ENCODE measurements at regions not wholly inside any gene's neighbourhood (a gene's known extent, or its start where the extent isn't known, plus 50 kb on each side); places are given as distances from the start of the nearest gene placed in this dataset.

DNA sequence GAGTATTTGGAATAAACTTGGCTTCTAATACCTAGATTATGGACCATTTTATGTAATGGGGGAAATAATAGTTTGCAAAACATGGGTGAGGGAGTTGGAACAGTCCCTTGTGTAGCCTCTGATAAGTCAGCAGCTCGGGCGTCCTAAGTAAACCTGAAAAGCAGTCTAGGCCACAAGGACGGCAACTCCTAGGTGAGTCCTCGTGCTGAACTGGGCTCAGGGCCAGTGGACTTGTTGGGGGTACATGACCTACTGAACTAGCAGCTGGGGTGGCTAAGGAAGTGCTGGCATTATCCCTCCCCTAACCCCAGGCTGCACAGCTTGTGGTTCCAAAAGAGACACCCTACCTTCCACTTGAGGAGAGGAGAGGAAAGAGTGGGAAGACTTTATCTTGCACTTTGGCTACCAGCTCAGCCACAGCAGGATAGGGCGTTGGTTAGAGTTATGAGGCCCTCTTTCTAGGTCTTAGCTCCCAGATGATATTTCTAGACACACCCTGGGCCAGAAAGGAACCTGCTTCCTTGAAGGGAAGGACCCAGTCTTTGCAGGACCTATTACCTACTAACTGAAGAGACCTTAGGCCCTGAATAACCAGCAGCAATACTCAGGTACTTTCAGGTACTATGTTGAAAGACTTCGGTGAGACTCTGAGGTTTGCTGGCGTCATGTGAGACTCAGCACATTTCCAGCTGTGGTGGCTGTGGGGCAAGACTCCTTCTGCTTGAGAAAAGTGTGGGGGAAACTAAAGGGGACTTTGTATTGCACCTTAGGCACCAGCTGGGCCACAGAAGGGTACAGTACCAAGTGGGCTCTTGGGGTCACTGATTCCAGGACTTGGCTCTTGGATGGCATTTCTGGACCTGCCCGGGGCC is 71.0 kb downstream of the AQP4 start:
- Histone ChIP-seq H3K27me3 (no peaks in the 10 kb centered on the region), H3K4me1 (no peaks in the 10 kb centered on the region), H3K27ac (no peak overlapping the region), H3K36me3 (no peaks in the 10 kb centered on the region), H3K9me3 (peaks cover 0 to 8% (median 0%) of the 10 kb centered on the region in 11 donors), H3K4me3 (no peak overlapping the region)
- ATAC-seq = no peak
- DNase-seq = no peak
- no peak for TF ChIP-seq CTCF (IDR thresholded peaks at IDR 0.05)
- intact Hi-C loops (cut with DNase I) = loop anchor here in 1 of 10 donors (10.0 kb wide), 1 partner anchor 60 kb away; no protein-coding TSS in a partner anchor
- 85 to 88% methylated on average over 8 of the region's 8 CpGs for WGBS, 2 donors

GRCh38 chr18:26792661-26793060 is 72.8 kb downstream of the AQP4 start:
- H3K27me3 ChIP-seq = no peaks in the 10 kb centered on the region
- no peaks in the 10 kb centered on the region for H3K9me3 ChIP-seq
- no peaks in the 10 kb centered on the region for H3K4me1 ChIP-seq
- no peak for TF ChIP-seq CTCF (IDR thresholded peaks at IDR 0.05)
- no peak overlapping the region for H3K4me3 ChIP-seq
- H3K36me3 ChIP-seq = no peaks in the 10 kb centered on the region
- 84 to 94% methylated on average over 1 of the region's 1 CpG for WGBS, 2 donors
- ATAC-seq (no peak), DNase-seq (no peak)
- intact Hi-C loops (cut with DNase I) = loop anchor here in 1 of 10 donors (10.0 kb wide), 1 partner anchor 62 kb away; no protein-coding TSS in a partner anchor
- H3K27ac ChIP-seq = no peak overlapping the region

GRCh38 chr18:26791676-26792075 is 73.8 kb downstream of the AQP4 start:
- ATAC-seq = no peak
- intact Hi-C loops (cut with DNase I) = loop anchor here in 1 of 10 donors (10.0 kb wide), 1 partner anchor 63 kb away; no protein-coding TSS in a partner anchor
- no peak for TF ChIP-seq CTCF (IDR thresholded peaks at IDR 0.05)

DNA sequence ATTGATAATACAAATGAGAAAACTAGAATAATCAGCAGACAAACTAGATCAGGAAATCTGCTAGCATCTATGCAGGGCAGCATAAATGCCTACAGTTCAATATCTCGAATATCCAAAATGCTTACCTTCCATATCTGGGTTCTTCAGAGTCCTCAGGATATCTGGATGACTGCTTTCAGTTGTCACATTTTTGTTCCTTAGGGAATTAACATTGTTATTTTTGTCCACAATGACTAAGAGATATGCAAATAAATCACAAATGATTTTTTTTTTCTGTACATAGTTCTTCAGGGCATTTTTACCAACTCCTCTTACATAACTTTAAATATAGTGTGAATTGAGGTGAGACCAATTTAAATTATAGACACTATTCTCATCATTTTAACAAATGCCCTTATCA is 80.9 kb downstream of the AQP4 start:
- no peak for ATAC-seq
- Histone ChIP-seq H3K4me1 (no peaks in the 10 kb centered on the region), H3K27ac (no peak overlapping the region), H3K27me3 (peaks cover 0 to 20% (median 6%) of the 10 kb centered on the region in 7 donors), H3K9me3 (no peaks in the 10 kb centered on the region), H3K4me3 (no peak overlapping the region), H3K36me3 (no peaks in the 10 kb centered on the region)
- no peak for DNase-seq
- no peak for TF ChIP-seq CTCF (IDR thresholded peaks at IDR 0.05)
- intact Hi-C loops (cut with DNase I) = loop anchor here in 1 of 10 donors (10.0 kb wide), 1 partner anchor 60 kb away; no protein-coding TSS in a partner anchor
- 27 to 37% methylated on average over 1 of the region's 1 CpG for WGBS, 2 donors

More at GRCh38 chr18:26791676-26792075, 73.8 kb downstream of the AQP4 start:
- H3K4me3 ChIP-seq = no peak overlapping the region
- DNase-seq = no peak
- no peaks in the 10 kb centered on the region for H3K27me3 ChIP-seq
- H3K36me3 ChIP-seq = no peaks in the 10 kb centered on the region
- no peaks in the 10 kb centered on the region for H3K4me1 ChIP-seq
- no peaks in the 10 kb centered on the region for H3K9me3 ChIP-seq
- H3K27ac ChIP-seq = no peak overlapping the region
